H54 (cell line): ENCODE measurements at regions not wholly inside any gene's neighbourhood (a gene's known extent, or its start where the extent isn't known, plus 50 kb on each side); places are given as distances from the start of the nearest gene placed in this dataset.
"Not testable (repeated sequence)": the region's sequence is repeated elsewhere in the genome, so short reads cannot be mapped to it uniquely, and the experiment has no call there.

ENCODE experiments used
- DNase-seq: peaks from one replicate; pipeline ENCODE4 v3.0.0; 2011; ENCODE audit warnings: low spot score, mixed read lengths; ENCODE audit not compliant: insufficient read length
- FAIRE-seq: peaks from 3 replicates; lab custom pipeline; 2011; peaks lifted over from hg19 to GRCh38; lab: Jason Lieb, UNC
- POLR2A ChIP-seq: IDR thresholded peaks from 2 replicates; pipeline ENCODE4 v1.6.1; 2011; ENCODE audit warnings: low read depth, mild to moderate bottlenecking, low read length

GRCh38 chr10:43994539-43994938 lies 345.9 kb upstream of the ZNF32 start:
- no peak for FAIRE-seq
- no peak for DNase-seq

DNA sequence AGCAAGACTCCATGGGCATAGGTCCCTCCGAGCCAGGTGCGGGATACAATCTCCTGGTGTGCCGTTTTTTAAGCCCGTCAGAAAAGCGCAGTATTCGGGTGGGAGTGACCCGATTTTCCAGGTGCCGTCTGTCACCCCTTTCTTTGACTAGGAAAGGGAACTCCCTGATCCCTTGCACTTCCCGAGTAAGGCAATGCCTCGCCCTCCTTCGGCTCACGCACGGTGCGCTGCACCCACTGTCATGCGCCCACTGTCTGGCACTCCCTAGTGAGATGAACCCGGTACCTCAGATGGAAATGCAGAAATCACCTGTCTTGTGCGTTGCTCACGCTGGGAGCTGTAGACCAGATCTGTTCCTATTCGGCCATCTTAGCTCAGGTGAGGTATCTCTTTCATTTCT lies 344.1 kb upstream of the ZNF32 start:
- not testable (repeated sequence) for FAIRE-seq, DNase-seq

More at GRCh38 chr10:43994539-43994938, 345.9 kb upstream of the ZNF32 start:
- TF ChIP-seq POLR2A = no peak

- FAIRE-seq = no peak
- DNase-seq = no peak
- no peak for TF ChIP-seq POLR2A
These were observed 337.7 kb upstream of the ZNF32 start for GRCh38 chr10:43986374-43986773.

- no peak for FAIRE-seq
- no peak for TF ChIP-seq POLR2A
- no peak for DNase-seq
These were observed 337.3 kb upstream of the ZNF32 start for GRCh38 chr10:43985941-43986340.

DNA sequence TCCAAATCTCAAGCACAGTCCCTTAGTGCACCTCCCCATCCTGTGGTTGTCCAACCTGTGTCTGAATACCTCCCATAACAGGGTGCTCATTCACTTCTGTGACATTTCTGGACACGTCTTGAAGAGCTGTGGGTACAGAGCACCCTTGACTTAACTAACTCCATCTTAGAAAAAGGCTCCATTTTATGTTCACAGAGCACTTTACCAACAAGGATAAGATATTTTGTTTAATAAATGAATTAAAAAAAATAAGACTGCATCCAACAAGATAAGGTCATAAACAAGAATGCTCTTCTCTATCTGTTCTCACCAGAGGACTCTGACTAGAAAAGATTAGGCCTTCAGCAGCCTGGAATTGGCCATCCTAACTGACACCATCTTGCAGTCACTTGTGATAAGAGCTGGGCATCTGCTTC lies 335.2 kb upstream of the ZNF32 start:
- TF ChIP-seq POLR2A = no peak
- FAIRE-seq = no peak
- DNase-seq = no peak

- TF ChIP-seq POLR2A = no peak
- DNase-seq = no peak
- FAIRE-seq = no peak
These were observed 334.7 kb upstream of the ZNF32 start for GRCh38 chr10:43983405-43983804.

GRCh38 chr10:43982250-43982649 lies 333.6 kb upstream of the ZNF32 start:
- FAIRE-seq (no peak), DNase-seq (no peak)
- no peak for TF ChIP-seq POLR2A

DNA sequence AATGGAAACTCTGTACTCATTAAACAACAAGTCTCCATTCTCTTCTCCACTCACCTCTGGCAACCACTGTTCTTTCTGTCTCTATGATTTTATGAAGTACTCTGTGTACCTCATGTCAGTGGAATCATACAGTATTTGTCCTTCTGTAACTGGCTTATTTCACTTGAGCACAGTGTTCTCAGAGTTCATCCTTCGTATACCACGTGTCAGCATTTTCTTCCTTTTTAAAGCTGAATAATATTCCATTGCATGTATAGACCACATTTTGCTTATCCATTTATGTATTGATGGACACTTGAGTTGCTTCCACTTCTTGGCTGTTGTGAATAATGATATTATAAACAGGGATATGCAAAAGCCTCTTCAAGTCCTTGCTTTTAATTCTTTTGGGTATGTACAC lies 333.0 kb upstream of the ZNF32 start:
- no peak for TF ChIP-seq POLR2A
- no peak for DNase-seq
- no peak for FAIRE-seq

GRCh38 chr10:43981232-43981631 lies 332.6 kb upstream of the ZNF32 start:
- DNase-seq (no peak), FAIRE-seq (no peak)
- no peak for TF ChIP-seq POLR2A

GRCh38 chr10:43980715-43981114 lies 332.0 kb upstream of the ZNF32 start:
- DNase-seq = no peak
- no peak for TF ChIP-seq POLR2A
- no peak for FAIRE-seq

DNA sequence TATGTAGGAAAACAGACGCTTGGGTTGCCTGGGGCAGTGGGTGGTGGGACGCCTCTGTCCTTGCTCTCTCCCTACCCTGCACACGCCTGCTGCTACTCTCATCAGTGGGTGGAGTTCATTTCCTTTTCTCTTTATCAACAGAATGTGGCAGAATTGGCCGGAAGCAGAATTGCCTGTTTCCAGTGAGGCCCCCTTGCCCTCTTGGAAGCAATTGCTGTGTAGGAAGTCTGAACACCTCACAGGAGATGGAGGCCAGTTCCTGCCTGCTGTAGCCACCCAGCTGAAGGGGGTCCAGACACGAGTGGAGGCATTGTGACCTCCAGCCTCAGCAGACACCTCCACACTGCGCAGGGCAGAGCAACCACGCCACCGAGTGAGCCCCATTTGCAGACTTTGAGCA lies 331.6 kb upstream of the ZNF32 start:
- no peak for DNase-seq
- no peak for TF ChIP-seq POLR2A
- FAIRE-seq = no peak

DNA sequence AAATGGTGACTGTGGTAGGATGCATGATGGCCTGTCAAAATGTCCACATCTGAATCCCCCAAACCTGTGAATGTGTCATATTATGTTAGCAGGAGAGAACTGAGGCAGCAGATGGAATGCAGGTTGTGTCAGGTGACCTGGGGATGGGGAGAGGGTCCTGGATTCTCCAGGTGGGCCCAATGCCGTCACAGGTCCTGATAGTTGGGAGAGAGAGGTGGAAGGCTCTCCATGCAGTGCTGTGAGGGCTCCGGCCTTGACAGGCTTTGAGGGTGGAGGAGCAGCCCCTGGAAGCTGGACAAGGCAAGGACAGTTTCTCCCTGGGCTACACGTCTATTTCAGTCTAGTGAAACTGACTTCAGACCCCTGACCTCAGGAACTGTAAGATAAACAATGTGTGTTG lies 330.9 kb upstream of the ZNF32 start:
- DNase-seq = no peak
- FAIRE-seq = no peak
- no peak for TF ChIP-seq POLR2A

GRCh38 chr10:43978936-43979335 lies 330.3 kb upstream of the ZNF32 start:
- FAIRE-seq (no peak), DNase-seq (no peak)

DNA sequence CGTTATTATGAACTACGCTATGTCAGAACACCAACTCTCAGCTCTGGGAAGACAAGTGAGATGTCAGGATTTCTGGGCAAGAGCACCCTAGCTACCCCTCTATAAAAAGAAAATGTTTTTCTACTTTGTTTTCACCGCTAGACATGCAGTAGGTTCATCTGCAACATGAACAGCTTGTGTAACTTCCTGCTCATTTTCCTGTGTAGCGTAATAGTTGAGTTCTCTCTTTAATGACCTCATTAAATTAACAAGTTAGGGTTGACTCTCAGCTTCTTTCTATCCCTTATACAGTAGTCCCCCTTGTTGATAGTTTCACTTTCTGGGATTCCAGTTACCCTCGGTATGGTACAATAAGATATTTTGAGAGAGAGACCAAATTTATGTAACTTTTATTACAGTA lies 329.4 kb upstream of the ZNF32 start:
- TF ChIP-seq POLR2A = no peak
- FAIRE-seq (no peak), DNase-seq (no peak)

More at GRCh38 chr10:43978936-43979335, 330.3 kb upstream of the ZNF32 start:
- no peak for TF ChIP-seq POLR2A

GRCh38 chr10:43976292-43976691 lies 327.6 kb upstream of the ZNF32 start:
- no peak for DNase-seq
- FAIRE-seq = no peak
- TF ChIP-seq POLR2A = no peak

DNA sequence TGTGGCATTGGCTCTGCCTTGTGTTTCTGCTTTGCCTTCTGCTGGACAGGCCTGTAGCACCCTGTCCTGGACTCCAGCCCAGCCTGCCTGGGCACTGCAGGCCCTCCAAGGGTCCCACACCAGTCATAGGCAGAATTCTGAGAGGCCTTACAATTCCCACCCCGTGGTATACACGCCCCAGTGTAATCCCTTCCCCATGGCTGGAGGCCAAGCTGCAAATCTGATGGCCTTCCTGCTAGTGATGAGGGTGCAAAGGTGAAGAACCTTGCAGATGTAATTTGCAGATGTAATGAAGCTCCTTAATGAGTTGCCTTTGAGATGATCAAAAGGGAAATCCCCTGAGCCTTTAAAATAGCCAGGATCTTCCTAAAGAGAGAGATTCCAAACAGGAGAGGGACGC lies 325.1 kb upstream of the ZNF32 start:
- FAIRE-seq = no peak
- no peak for DNase-seq

More for the DNA sequence above, 325.1 kb upstream of the ZNF32 start:
- no peak for TF ChIP-seq POLR2A
